H1 (cell line): ENCODE measurements at regions not wholly inside any gene's neighbourhood (a gene's known extent, or its start where the extent isn't known, plus 50 kb on each side); places are given as distances from the start of the nearest gene placed in this dataset.

Experiments used
- CTCF ChIA-PET: fragments of 300-600 bp; sonication (Branson Sonifier 250); formaldehyde crosslinking; loops from one replicate; lab custom pipeline; 2021; ENCODE audit not compliant: partially characterized antibody; lab: Charles Lee
- POLR2A ChIA-PET: fragments of 300-600 bp; sonication (Branson Sonifier 250); formaldehyde crosslinking; loops from one replicate; lab custom pipeline; 2021; ENCODE audit warnings: inconsistent platforms; ENCODE audit not compliant: partially characterized antibody; lab: Charles Lee
- DNase-seq, 2 experiments: peaks; one replicate each; pipeline versions ENCODE4 v3.0.0 to v3.0.0-alpha.2; 2010 to 2022; ENCODE audit warnings: low spot score in 2 of 2, low read depth in 1 of 2, mixed read lengths in 1 of 2
- FAIRE-seq: peaks from 2 replicates; lab custom pipeline; 2011; peaks lifted over from hg19 to GRCh38; lab: Jason Lieb, UNC
- H2AFZ ChIP-seq: 2 replicates; pipeline ENCODE4 v1.8.1; 2012; ENCODE audit warnings: low read length, inconsistent platforms
- H2AK5ac ChIP-seq: 2 replicates; pipeline ENCODE4 v1.6.1; 2013; ENCODE audit warnings: low read depth, low read length
- H2BK120ac ChIP-seq: replicated peaks from 2 replicates; pipeline ENCODE3; 2013; ENCODE audit warnings: low read depth, low read length, inconsistent platforms
- H2BK12ac ChIP-seq: 2 replicates; pipeline ENCODE4 v1.6.1; 2013; ENCODE audit warnings: low read depth, low read length
- H2BK15ac ChIP-seq: 2 replicates; pipeline ENCODE4 v1.6.1; 2013; ENCODE audit warnings: low read length
- H2BK20ac ChIP-seq: 2 replicates; pipeline ENCODE4 v1.6.1; 2013; ENCODE audit warnings: low read length
- H2BK5ac ChIP-seq: 2 replicates; pipeline ENCODE4 v1.6.1; 2013; ENCODE audit warnings: low read depth, low read length
- H3K14ac ChIP-seq: 2 replicates; pipeline ENCODE4 v1.6.1; 2013; ENCODE audit warnings: inconsistent platforms; ENCODE audit not compliant: insufficient read length
- H3K18ac ChIP-seq: 2 replicates; pipeline ENCODE4 v1.6.1; 2013; ENCODE audit warnings: low read length; ENCODE audit errors: extremely low read depth
- H3K23ac ChIP-seq: 2 replicates; pipeline ENCODE4 v1.6.1; 2013; ENCODE audit warnings: inconsistent platforms; ENCODE audit not compliant: insufficient read length
- H3K23me2 ChIP-seq: 2 replicates; pipeline ENCODE4 v1.6.1; 2013; ENCODE audit warnings: low read depth, low read length
- H3K27ac ChIP-seq: 2 replicates; pipeline ENCODE4 v1.6.1; 2011; ENCODE audit warnings: low read depth, low read length, inconsistent platforms
- H3K27me3 ChIP-seq, 4 experiments: replicated peaks in 1 of 4; 1 replicate in 1 of 4; 2 replicates in 3 of 4; pipeline versions ENCODE4 v1.6.1 to v1.8.1; 2011 to 2013; ENCODE audit warnings: low read length in 3 of 4, mild to moderate bottlenecking in 3 of 4, inconsistent platforms in 2 of 4, mixed read lengths in 2 of 4, moderate library complexity in 1 of 4; ENCODE audit not compliant: control insufficient read depth in 3 of 4, insufficient read depth in 3 of 4; ENCODE audit errors: extremely low read depth in 1 of 4
- H3K36me3 ChIP-seq, 4 experiments: 2 replicates each; pipeline versions ENCODE4 v1.6.1 to v1.8.1; 2011 to 2013; ENCODE audit warnings: mild to moderate bottlenecking in 4 of 4, low read length in 3 of 4, moderate library complexity in 2 of 4, control low read depth in 1 of 4, inconsistent platforms in 1 of 4; ENCODE audit not compliant: insufficient read depth in 4 of 4, control insufficient read depth in 2 of 4
- H3K4ac ChIP-seq: replicated peaks from 2 replicates; pipeline ENCODE3; 2013; ENCODE audit warnings: low read length, low read depth, mixed read lengths, inconsistent platforms; ENCODE audit not compliant: insufficient read length
- H3K4me1 ChIP-seq, 4 experiments: replicated peaks in 1 of 4; 1 replicate in 1 of 4; 2 replicates in 3 of 4; pipeline versions ENCODE4 v1.6.1 to v1.8.1; 2011 to 2013; ENCODE audit warnings: low read length in 3 of 4, inconsistent platforms in 2 of 4, mixed read lengths in 1 of 4; ENCODE audit not compliant: insufficient read depth in 4 of 4, control insufficient read depth in 3 of 4
- H3K4me2 ChIP-seq, 2 experiments: 2 replicates each; pipeline versions ENCODE4 v1.6.1 to v1.8.1; 2011 to 2013; ENCODE audit warnings: low read depth in 2 of 2, low read length in 2 of 2, control low read depth in 1 of 2, inconsistent platforms in 1 of 2, mild to moderate bottlenecking in 1 of 2; ENCODE audit not compliant: insufficient read depth in 1 of 2
- H3K4me3 ChIP-seq, 4 experiments: fragments of 200-600, 300-600 bp in 1 of 4; sonication (generic), shearing (Covaris generic), sonication (Bioruptor Twin) in 1 of 4; 2 replicates each; pipeline versions ENCODE4 v1.5.1 to v1.8.1; 2011 to 2016; ENCODE audit warnings: low read length in 4 of 4, low read depth in 3 of 4, control low read depth in 2 of 4, inconsistent platforms in 2 of 4, mild to moderate bottlenecking in 2 of 4, mixed read lengths in 1 of 4, moderate library complexity in 1 of 4; ENCODE audit not compliant: insufficient read depth in 2 of 4; ENCODE audit errors: extremely low read depth in 1 of 4
- H3K56ac ChIP-seq: replicated peaks from 2 replicates; pipeline ENCODE3; 2013; ENCODE audit warnings: low read depth, mild to moderate bottlenecking, mixed read lengths, low read length, inconsistent platforms; ENCODE audit not compliant: insufficient read length
- H3K79me1 ChIP-seq: 2 replicates; pipeline ENCODE4 v1.6.1; 2013; ENCODE audit warnings: low read depth, low read length, control low read depth
- H3K79me2 ChIP-seq, 2 experiments: 2 replicates each; pipeline versions ENCODE4 v1.6.1 to v1.8.1; 2012 to 2013; ENCODE audit warnings: low read length in 2 of 2, mild to moderate bottlenecking in 2 of 2, inconsistent platforms in 1 of 2; ENCODE audit not compliant: insufficient read depth in 2 of 2, control insufficient read depth in 1 of 2
- H3K9ac ChIP-seq, 4 experiments: replicated peaks in 1 of 4; 1 replicate in 1 of 4; 2 replicates in 3 of 4; pipeline versions ENCODE4 v1.6.1 to v1.8.1; 2011 to 2013; ENCODE audit warnings: low read depth in 3 of 4, low read length in 3 of 4, control low read depth in 2 of 4, mild to moderate bottlenecking in 2 of 4, moderate library complexity in 2 of 4, inconsistent platforms in 1 of 4; ENCODE audit errors: extremely low read depth in 1 of 4
- H3K9me3 ChIP-seq, 2 experiments: 2 replicates each; pipeline versions ENCODE4 v1.6.1 to v1.8.1; 2012 to 2013; ENCODE audit warnings: mild to moderate bottlenecking in 2 of 2, moderate library complexity in 2 of 2, control low read depth in 1 of 2, inconsistent platforms in 1 of 2, low read depth in 1 of 2, low read length in 1 of 2, mixed read lengths in 1 of 2; ENCODE audit not compliant: insufficient read depth in 2 of 2
- H4K20me1 ChIP-seq, 2 experiments: replicated peaks in 1 of 2; 2 replicates each; pipeline versions ENCODE3 to v1.8.1; 2011 to 2013; ENCODE audit warnings: inconsistent platforms in 2 of 2, low read length in 2 of 2, mild to moderate bottlenecking in 1 of 2; ENCODE audit not compliant: insufficient read depth in 2 of 2, control insufficient read depth in 1 of 2
- H4K5ac ChIP-seq: 2 replicates; pipeline ENCODE4 v1.6.1; 2013; ENCODE audit warnings: low read length, low read depth, mixed read lengths, inconsistent platforms; ENCODE audit not compliant: insufficient read length
- H4K8ac ChIP-seq: 2 replicates; pipeline ENCODE4 v1.8.0; 2013; ENCODE audit warnings: mild to moderate bottlenecking, moderate library complexity, low read length, inconsistent platforms; ENCODE audit not compliant: insufficient read depth; ENCODE audit errors: extremely low read depth
- H4K91ac ChIP-seq: replicated peaks from 2 replicates; pipeline ENCODE3; 2013; ENCODE audit warnings: low read length, mixed read lengths, inconsistent platforms; ENCODE audit not compliant: insufficient read length
- EP300 ChIP-seq, 2 experiments: IDR thresholded peaks; 1 replicate in 1 of 2; 2 replicates in 1 of 2; pipeline ENCODE4 v1.6.1; 2011 to 2012; ENCODE audit warnings: low read depth in 2 of 2, low read length in 2 of 2, mild to moderate bottlenecking in 2 of 2, borderline replicate concordance in 1 of 2, inconsistent platforms in 1 of 2, moderate library complexity in 1 of 2
- HDAC2 ChIP-seq, 2 experiments: fragments of 300-600 bp in 1 of 2; sonication (generic) in 1 of 2; IDR thresholded peaks; 2 replicates each; pipeline ENCODE4 v1.6.1; 2011 to 2012; ENCODE audit warnings: low read depth in 2 of 2, low read length in 2 of 2, mild to moderate bottlenecking in 2 of 2, moderate library complexity in 2 of 2, borderline replicate concordance in 1 of 2, inconsistent platforms in 1 of 2
- RBBP5 ChIP-seq: IDR thresholded peaks from 2 replicates; pipeline ENCODE4 v1.7.1; 2012; ENCODE audit warnings: low read depth, mild to moderate bottlenecking, inconsistent platforms, low read length, moderate library complexity, borderline replicate concordance
- SP1 ChIP-seq: IDR thresholded peaks from 2 replicates; pipeline ENCODE4 v1.6.1; 2011; ENCODE audit warnings: low read depth, low read length
- ZNF274 ChIP-seq: IDR thresholded peaks from 2 replicates; pipeline ENCODE4 v1.7.0; 2012; ENCODE audit warnings: low read length, borderline replicate concordance; ENCODE audit errors: extremely low read depth
- WGBS, 2 experiments: shearing (Covaris generic) in 1 of 2; methylation state at CpG; one replicate each; pipeline versions ENCODE4 v1.1.6 to v1.1.7; 2013 to 2015; ENCODE audit warnings: low lambda C conversion rate in 2 of 2, mixed read lengths in 2 of 2, inconsistent platforms in 1 of 2, low coverage in 1 of 2, missing lambda C conversion rate in 1 of 2; ENCODE audit not compliant: insufficient replicate concordance in 2 of 2, insufficient coverage in 1 of 2, insufficient read length in 1 of 2; ENCODE audit errors: extremely low coverage in 1 of 2, missing lambda C conversion rate in 1 of 2; 5-methylcytosine and 5-hydroxymethylcytosine counted together

DNA sequence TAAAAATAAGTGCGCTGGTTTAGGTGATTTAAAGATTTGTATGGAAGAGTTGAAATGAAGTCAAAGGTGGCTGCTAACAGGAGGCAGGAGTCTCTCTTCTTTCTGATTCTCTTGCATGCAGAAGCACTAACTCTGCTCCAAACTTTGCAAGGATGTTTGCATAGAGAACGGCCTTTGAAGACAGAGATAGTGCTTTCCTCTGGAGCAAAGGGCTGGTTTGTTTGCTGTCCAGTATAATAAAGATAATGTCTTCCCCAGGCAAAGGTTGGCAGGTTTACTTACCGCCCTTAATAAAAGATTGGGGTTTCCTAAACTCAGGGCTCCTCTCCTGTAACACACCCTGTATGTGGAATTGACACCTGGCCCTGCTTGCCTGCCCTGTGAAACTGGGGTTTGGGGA, 210.6 kb upstream of the RREB1 start:
- Histone ChIP-seq H3K9me3 (no peaks in the 10 kb centered on the region), H3K56ac (no peak overlapping the region), H3K23ac (no peak overlapping the region), H3K4me2 (no peak overlapping the region), H3K4ac (no peak overlapping the region), H2BK120ac (no peak overlapping the region), H3K27me3 (no peaks in the 10 kb centered on the region), H3K23me2 (no peaks in the 10 kb centered on the region), H3K18ac (no peak overlapping the region), H2AFZ (no peak overlapping the region), H4K20me1 (no peaks in the 10 kb centered on the region), H3K79me1 (no peaks in the 10 kb centered on the region), H3K4me3 (no peak overlapping the region), H2BK12ac (no peak overlapping the region), H3K14ac (no peak overlapping the region), H2AK5ac (no peak overlapping the region), H4K91ac (no peak overlapping the region), H2BK20ac (no peak overlapping the region), H3K27ac (no peak overlapping the region), H4K5ac (no peak overlapping the region), H3K4me1 (peaks cover 0 to 5% (median 1%) of the 10 kb centered on the region in 4 experiments; a peak in 2 of 7 replicates), H2BK5ac (no peak overlapping the region), H3K9ac (no peak overlapping the region), H3K36me3 (no peaks in the 10 kb centered on the region), H4K8ac (no peak overlapping the region), H2BK15ac (no peak overlapping the region), H3K79me2 (no peaks in the 10 kb centered on the region)
- ChIA-PET CTCF (interaction anchor here (0.7 to 1.5 kb wide), 2 partner anchors 177 to 349 kb away, joined by 3 to 4 read pairs; no protein-coding TSS in a partner anchor), POLR2A (no interaction called here)
- DNase-seq (no peak), FAIRE-seq (no peak)
- 85 to 100% methylated on average over 1 to 3 of the region's 3 CpGs for WGBS, 2 experiments
- TF ChIP-seq ZNF274 (no peak), RBBP5 (no peak), SP1 (no peak), EP300 (IDR thresholded peaks at IDR 0.05; ENCODE audit: borderline replicate concordance in 1 of 2, low read depth in 2 of 2, low read length in 2 of 2) (no peak), HDAC2 (IDR thresholded peaks at IDR 0.05; ENCODE audit: borderline replicate concordance in 1 of 2, low read depth in 2 of 2, low read length in 2 of 2) (no peak)
